Ectodermal cell (in vitro differentiated cells): ENCODE measurements at regions not wholly inside any gene's neighbourhood (a gene's known extent, or its start where the extent isn't known, plus 50 kb on each side); places are given as distances from the start of the nearest gene placed in this dataset.

Experiments
- H3K27ac ChIP-seq: 2 replicates; pipeline ENCODE4 v1.7.0; 2013; ENCODE audit warnings: mild to moderate bottlenecking, low read depth, low read length; ENCODE audit not compliant: insufficient read depth, poor library complexity, severe bottlenecking
- H3K27me3 ChIP-seq: 2 replicates; pipeline ENCODE4 v1.7.0; 2013; ENCODE audit warnings: mild to moderate bottlenecking, low read length; ENCODE audit not compliant: insufficient read depth, control insufficient read depth, poor library complexity, severe bottlenecking
- H3K36me3 ChIP-seq: one replicate; pipeline ENCODE4 v1.7.0; 2013; ENCODE audit warnings: low read length; ENCODE audit not compliant: control insufficient read depth, insufficient read depth
- H3K4me1 ChIP-seq: one replicate; pipeline ENCODE4 v1.7.0; 2013; ENCODE audit warnings: low read length; ENCODE audit not compliant: control insufficient read depth, insufficient read depth
- H3K4me3 ChIP-seq: 2 replicates; pipeline ENCODE4 v1.7.0; 2013; ENCODE audit warnings: low read depth, low read length, control low read depth; ENCODE audit not compliant: insufficient read depth
- H3K9me3 ChIP-seq: 2 replicates; pipeline ENCODE4 v1.7.0; 2013; ENCODE audit warnings: mild to moderate bottlenecking, low read length, moderate library complexity; ENCODE audit not compliant: control insufficient read depth
- WGBS, 2 experiments: methylation state at CpG; one replicate each; pipeline ENCODE4 v1.1.7; 2013; ENCODE audit warnings: missing lambda C conversion rate in 2 of 2; 5-methylcytosine and 5-hydroxymethylcytosine counted together

DNA sequence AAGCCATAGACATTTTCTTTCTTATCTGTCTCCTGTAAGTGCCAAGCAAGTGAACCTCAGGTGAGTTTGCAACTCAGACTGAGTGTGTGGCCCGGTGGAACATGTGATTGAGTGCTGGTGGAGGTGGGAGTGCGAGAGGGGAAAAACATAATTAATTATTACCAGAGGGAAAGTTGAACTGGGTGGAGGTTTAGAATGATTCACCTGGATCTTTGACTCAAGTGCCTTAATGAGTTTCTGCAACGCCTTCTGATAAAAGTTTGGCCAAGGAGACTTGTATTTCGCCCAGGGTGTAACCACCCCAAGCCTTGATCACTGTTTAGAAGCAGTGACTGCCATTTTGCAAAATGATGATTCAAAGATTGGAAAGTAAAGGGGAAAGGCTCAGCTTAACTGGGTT lies 513.9 kb downstream of the GATA3 start:
- no peaks in the 10 kb centered on the region for H3K27me3 ChIP-seq
- H3K9me3 ChIP-seq: no peaks in the 10 kb centered on the region
- no peaks in the 10 kb centered on the region for H3K4me1 ChIP-seq
- 92% methylated on average over 4 of the region's 4 CpGs for WGBS, 2 experiments
- H3K27ac ChIP-seq: no peak overlapping the region
- H3K36me3 ChIP-seq: no peaks in the 10 kb centered on the region
- H3K4me3 ChIP-seq: no peak overlapping the region

- Histone ChIP-seq H3K4me1 (no peaks in the 10 kb centered on the region), H3K27ac (no peak overlapping the region), H3K9me3 (no peaks in the 10 kb centered on the region), H3K27me3 (no peaks in the 10 kb centered on the region), H3K4me3 (no peak overlapping the region), H3K36me3 (no peaks in the 10 kb centered on the region)
These were observed 521.1 kb downstream of the GATA3 start for GRCh38 chr10:8575620-8576019.

DNA sequence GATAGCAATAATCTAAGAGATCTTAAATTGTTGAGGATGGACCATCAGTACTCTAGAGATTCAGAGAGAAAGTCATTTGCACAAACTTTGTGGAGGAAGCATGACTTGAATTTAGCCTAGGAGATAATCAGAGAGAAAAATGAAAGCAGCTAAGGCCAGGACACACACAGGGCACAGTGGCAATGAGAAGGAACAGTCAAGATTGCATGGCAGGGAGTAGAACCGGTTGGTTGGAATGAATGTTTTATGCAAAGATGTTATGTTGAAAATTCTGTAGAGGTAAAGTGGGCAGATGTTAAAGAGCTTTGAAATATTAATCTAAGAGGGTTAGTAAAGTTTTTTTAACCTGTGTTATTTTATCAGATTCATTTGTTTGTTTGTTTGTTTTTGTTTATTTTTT lies 521.8 kb downstream of the GATA3 start:
- H3K4me3 ChIP-seq: no peak overlapping the region
- no peaks in the 10 kb centered on the region for H3K4me1 ChIP-seq
- no peaks in the 10 kb centered on the region for H3K27me3 ChIP-seq
- WGBS, 2 experiments: 94 to 98% methylated on average over 1 of the region's 1 CpG
- H3K36me3 ChIP-seq: no peaks in the 10 kb centered on the region
- no peaks in the 10 kb centered on the region for H3K9me3 ChIP-seq
- no peak overlapping the region for H3K27ac ChIP-seq

GRCh38 chr10:8576911-8577310 lies 522.4 kb downstream of the GATA3 start:
- no peaks in the 10 kb centered on the region for H3K27me3 ChIP-seq
- WGBS, 2 experiments: 96 to 98% methylated on average over 2 of the region's 3 CpGs
- no peaks in the 10 kb centered on the region for H3K9me3 ChIP-seq
- no peak overlapping the region for H3K27ac ChIP-seq
- H3K4me1 ChIP-seq: no peaks in the 10 kb centered on the region
- no peaks in the 10 kb centered on the region for H3K36me3 ChIP-seq
- no peak overlapping the region for H3K4me3 ChIP-seq

GRCh38 chr10:8577686-8578085 lies 523.2 kb downstream of the GATA3 start:
- H3K27ac ChIP-seq: no peak overlapping the region
- 94 to 95% methylated on average over 7 of the region's 7 CpGs for WGBS, 2 experiments
- H3K9me3 ChIP-seq: no peaks in the 10 kb centered on the region
- no peaks in the 10 kb centered on the region for H3K36me3 ChIP-seq
- no peaks in the 10 kb centered on the region for H3K27me3 ChIP-seq
- no peak overlapping the region for H3K4me3 ChIP-seq
- H3K4me1 ChIP-seq: no peaks in the 10 kb centered on the region

DNA sequence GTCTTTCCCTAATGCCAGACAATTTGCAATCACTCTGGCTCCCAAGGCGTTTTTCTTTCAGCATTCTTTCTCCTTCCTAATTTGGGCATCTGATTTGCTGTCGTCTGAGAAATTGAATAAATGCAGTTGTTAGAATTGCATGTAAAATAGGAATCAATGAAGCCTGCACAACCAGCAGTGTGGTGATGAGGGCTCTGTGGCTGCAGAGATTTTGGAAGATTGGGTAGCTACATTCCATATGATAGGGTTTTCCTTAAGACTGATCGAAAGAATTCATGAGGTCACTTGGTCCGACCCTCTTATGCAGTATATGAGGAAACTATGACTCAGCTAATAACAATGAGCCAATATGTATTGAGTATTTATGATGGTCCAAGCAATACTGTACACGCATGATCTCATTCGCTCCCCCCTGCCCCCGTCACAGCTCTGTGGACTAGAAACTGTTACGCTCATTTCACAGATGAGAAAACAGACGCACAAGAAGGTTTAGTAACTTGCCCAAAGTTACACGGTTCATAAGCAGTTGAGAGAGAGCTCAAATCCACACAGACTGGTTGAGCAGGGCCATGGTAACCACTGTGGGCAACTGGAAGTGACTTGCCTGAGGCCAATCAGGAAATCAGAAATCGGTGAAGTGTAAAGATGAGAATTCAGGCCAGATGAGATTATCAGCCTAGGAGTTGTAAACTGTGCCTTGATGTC lies 527.2 kb downstream of the GATA3 start:
- Histone ChIP-seq H3K4me3 (no peak overlapping the region), H3K9me3 (no peaks in the 10 kb centered on the region), H3K27ac (no peak overlapping the region), H3K27me3 (no peaks in the 10 kb centered on the region), H3K36me3 (no peaks in the 10 kb centered on the region), H3K4me1 (no peaks in the 10 kb centered on the region)
- 94% methylated on average over 11 of the region's 11 CpGs for WGBS, 2 experiments

GRCh38 chr10:8583096-8583495 lies 528.6 kb downstream of the GATA3 start:
- H3K4me3 ChIP-seq: no peak overlapping the region
- 88 to 93% methylated on average over 2 of the region's 2 CpGs for WGBS, 2 experiments
- H3K36me3 ChIP-seq: no peaks in the 10 kb centered on the region
- no peak overlapping the region for H3K27ac ChIP-seq
- no peaks in the 10 kb centered on the region for H3K9me3 ChIP-seq
- no peaks in the 10 kb centered on the region for H3K27me3 ChIP-seq
- no peaks in the 10 kb centered on the region for H3K4me1 ChIP-seq

GRCh38 chr10:8584666-8585065 lies 530.2 kb downstream of the GATA3 start:
- Histone ChIP-seq H3K4me3 (no peak overlapping the region), H3K27ac (no peak overlapping the region), H3K4me1 (no peaks in the 10 kb centered on the region), H3K9me3 (no peaks in the 10 kb centered on the region), H3K27me3 (no peaks in the 10 kb centered on the region), H3K36me3 (no peaks in the 10 kb centered on the region)
- 83 to 93% methylated on average over 2 of the region's 2 CpGs for WGBS, 2 experiments

- no peaks in the 10 kb centered on the region for H3K4me1 ChIP-seq
- no peaks in the 10 kb centered on the region for H3K27me3 ChIP-seq
- no peaks in the 10 kb centered on the region for H3K9me3 ChIP-seq
- 88 to 94% methylated on average over 3 of the region's 3 CpGs for WGBS, 2 experiments
- no peak overlapping the region for H3K27ac ChIP-seq
- no peaks in the 10 kb centered on the region for H3K36me3 ChIP-seq
- H3K4me3 ChIP-seq: no peak overlapping the region
These were observed 532.0 kb downstream of the GATA3 start for GRCh38 chr10:8586504-8586903.

DNA sequence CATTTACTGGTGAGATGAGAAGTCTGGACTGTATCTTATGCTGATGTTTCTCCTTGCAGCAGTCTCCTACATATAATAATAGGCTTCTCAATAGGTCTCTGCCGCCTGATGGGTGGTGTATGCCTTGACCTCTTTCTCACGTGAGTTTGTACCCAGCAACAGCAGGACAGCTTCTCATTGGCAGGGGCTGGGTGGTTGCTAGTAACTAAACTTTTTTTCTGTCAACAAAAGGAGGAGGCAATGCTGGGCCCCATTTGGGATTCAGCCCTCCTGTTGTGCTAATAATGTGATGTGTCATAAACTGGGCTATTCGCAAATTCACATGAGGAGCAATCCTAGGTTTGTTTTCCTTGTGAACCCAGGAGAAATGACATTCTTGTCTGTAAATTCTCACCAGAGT lies 533.6 kb downstream of the GATA3 start:
- Histone ChIP-seq H3K4me3 (no peak overlapping the region), H3K36me3 (no peaks in the 10 kb centered on the region), H3K27ac (no peak overlapping the region), H3K4me1 (no peaks in the 10 kb centered on the region), H3K9me3 (no peaks in the 10 kb centered on the region), H3K27me3 (no peaks in the 10 kb centered on the region)
- 66 to 83% methylated on average over 3 of the region's 3 CpGs for WGBS, 2 experiments

GRCh38 chr10:8590518-8590917 lies 536.0 kb downstream of the GATA3 start:
- Histone ChIP-seq H3K27ac (no peak overlapping the region), H3K9me3 (no peaks in the 10 kb centered on the region), H3K4me3 (no peak overlapping the region), H3K36me3 (no peaks in the 10 kb centered on the region), H3K27me3 (no peaks in the 10 kb centered on the region), H3K4me1 (no peaks in the 10 kb centered on the region)
